Osteocyte (in vitro differentiated cells): ENCODE measurements at regions not wholly inside any gene's neighbourhood (a gene's known extent, or its start where the extent isn't known, plus 50 kb on each side); places are given as distances from the start of the nearest gene placed in this dataset.

ENCODE experiments used
- DNase-seq: peaks from one replicate; pipeline ENCODE4 v3.0.0; 2021; ENCODE audit warnings: mixed read lengths; ENCODE audit not compliant: unreplicated experiment; ENCODE audit errors: extremely low spot score
- H3K27ac Mint-ChIP-seq: one replicate; pipeline ENCODE4 v1.8.0; 2021; ENCODE audit warnings: mild to moderate bottlenecking, mixed read lengths; ENCODE audit not compliant: unreplicated experiment
- H3K27me3 Mint-ChIP-seq: one replicate; pipeline ENCODE4 v1.8.0; 2021; ENCODE audit warnings: mixed read lengths; ENCODE audit not compliant: unreplicated experiment
- H3K36me3 Mint-ChIP-seq: one replicate; pipeline ENCODE4 v1.8.0; 2021; ENCODE audit warnings: mixed read lengths; ENCODE audit not compliant: unreplicated experiment
- H3K4me1 Mint-ChIP-seq: one replicate; pipeline ENCODE4 v1.8.0; 2021; ENCODE audit warnings: mixed read lengths; ENCODE audit not compliant: unreplicated experiment
- H3K4me3 Mint-ChIP-seq: one replicate; pipeline ENCODE4 v1.8.0; 2021; ENCODE audit warnings: mild to moderate bottlenecking, moderate library complexity, mixed read lengths; ENCODE audit not compliant: unreplicated experiment
- H3K9me3 Mint-ChIP-seq: one replicate; pipeline ENCODE4 v1.8.0; 2021; ENCODE audit warnings: mixed read lengths; ENCODE audit not compliant: unreplicated experiment
- CTCF ChIP-seq: fragments of 200-600 bp; sonication (generic); IDR thresholded peaks from 2 replicates; pipeline ENCODE4 v1.5.0; 2021; ENCODE audit warnings: antibody characterized with exemption, mild to moderate bottlenecking, moderate library complexity

GRCh38 chr20:39468703-39469102 lies 506.6 kb downstream of the DHX35 start:
- Mint-ChIP-seq H3K36me3 (no peaks in the 10 kb centered on the region), H3K4me1 (no peaks in the 10 kb centered on the region), H3K27me3 (peaks cover 20% of the 10 kb centered on the region), H3K27ac (no peak overlapping the region), H3K9me3 (no peaks in the 10 kb centered on the region), H3K4me3 (no peak overlapping the region)
- TF ChIP-seq CTCF: no peak
- no peak for DNase-seq

GRCh38 chr20:39464238-39464637 lies 502.1 kb downstream of the DHX35 start:
- no peak overlapping the region for H3K4me3 Mint-ChIP-seq
- no peak for DNase-seq
- peaks cover 40% of the 10 kb centered on the region for H3K27me3 Mint-ChIP-seq
- H3K27ac Mint-ChIP-seq: no peak overlapping the region
- no peaks in the 10 kb centered on the region for H3K9me3 Mint-ChIP-seq
- no peaks in the 10 kb centered on the region for H3K4me1 Mint-ChIP-seq
- H3K36me3 Mint-ChIP-seq: no peaks in the 10 kb centered on the region
- no peak for TF ChIP-seq CTCF

- no peaks in the 10 kb centered on the region for H3K36me3 Mint-ChIP-seq
- no peak overlapping the region for H3K4me3 Mint-ChIP-seq
- no peak for DNase-seq
- no peak for TF ChIP-seq CTCF
- peaks cover 6% of the 10 kb centered on the region for H3K9me3 Mint-ChIP-seq
- H3K27me3 Mint-ChIP-seq: peaks cover 51% of the 10 kb centered on the region
- no peaks in the 10 kb centered on the region for H3K4me1 Mint-ChIP-seq
- no peak overlapping the region for H3K27ac Mint-ChIP-seq
These were observed 500.3 kb downstream of the DHX35 start for GRCh38 chr20:39462416-39462945.

GRCh38 chr20:39458452-39458851 lies 496.3 kb downstream of the DHX35 start:
- Mint-ChIP-seq H3K9me3 (peaks cover 6% of the 10 kb centered on the region), H3K27ac (no peak overlapping the region), H3K4me1 (no peaks in the 10 kb centered on the region), H3K27me3 (peaks cover 55% of the 10 kb centered on the region), H3K4me3 (no peak overlapping the region), H3K36me3 (no peaks in the 10 kb centered on the region)
- no peak for DNase-seq
- TF ChIP-seq CTCF: no peak

GRCh38 chr20:39453890-39454289 lies 491.7 kb downstream of the DHX35 start:
- no peak overlapping the region for H3K4me3 Mint-ChIP-seq
- no peak for TF ChIP-seq CTCF
- H3K27ac Mint-ChIP-seq: no peak overlapping the region
- H3K27me3 Mint-ChIP-seq: peaks cover 37% of the 10 kb centered on the region
- H3K36me3 Mint-ChIP-seq: no peaks in the 10 kb centered on the region
- H3K4me1 Mint-ChIP-seq: no peaks in the 10 kb centered on the region
- no peak for DNase-seq
- H3K9me3 Mint-ChIP-seq: peaks cover 6% of the 10 kb centered on the region
